ENCODE measurements at regions not wholly inside any gene's neighbourhood (a gene's known extent, or its start where the extent isn't known, plus 50 kb on each side); places are given as distances from the start of the nearest gene placed in this dataset.

DNA sequence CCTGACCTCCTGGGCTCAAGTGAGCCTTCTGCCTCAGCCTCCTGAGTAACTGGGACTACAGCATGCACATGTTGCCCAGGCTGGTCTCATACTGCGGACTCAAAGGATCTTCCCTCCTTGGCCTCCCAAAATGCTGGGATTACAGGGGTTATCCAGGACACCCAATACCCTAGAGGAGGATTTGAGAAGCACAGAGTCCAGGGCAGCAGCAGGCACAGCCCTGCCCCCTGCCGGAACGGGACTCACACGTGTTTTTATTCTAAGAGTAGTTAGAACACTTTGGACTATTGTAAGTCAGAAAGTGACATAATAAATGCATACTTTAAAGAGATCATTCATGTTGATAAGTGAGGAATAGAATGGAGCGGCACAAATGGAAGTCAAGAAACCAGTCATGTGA is 80.2 kb downstream of the C6orf118 start:
- DNase-seq (ENCODE audit: low read depth in 1 of 2, low spot score in 1 of 2): no peak

DNA sequence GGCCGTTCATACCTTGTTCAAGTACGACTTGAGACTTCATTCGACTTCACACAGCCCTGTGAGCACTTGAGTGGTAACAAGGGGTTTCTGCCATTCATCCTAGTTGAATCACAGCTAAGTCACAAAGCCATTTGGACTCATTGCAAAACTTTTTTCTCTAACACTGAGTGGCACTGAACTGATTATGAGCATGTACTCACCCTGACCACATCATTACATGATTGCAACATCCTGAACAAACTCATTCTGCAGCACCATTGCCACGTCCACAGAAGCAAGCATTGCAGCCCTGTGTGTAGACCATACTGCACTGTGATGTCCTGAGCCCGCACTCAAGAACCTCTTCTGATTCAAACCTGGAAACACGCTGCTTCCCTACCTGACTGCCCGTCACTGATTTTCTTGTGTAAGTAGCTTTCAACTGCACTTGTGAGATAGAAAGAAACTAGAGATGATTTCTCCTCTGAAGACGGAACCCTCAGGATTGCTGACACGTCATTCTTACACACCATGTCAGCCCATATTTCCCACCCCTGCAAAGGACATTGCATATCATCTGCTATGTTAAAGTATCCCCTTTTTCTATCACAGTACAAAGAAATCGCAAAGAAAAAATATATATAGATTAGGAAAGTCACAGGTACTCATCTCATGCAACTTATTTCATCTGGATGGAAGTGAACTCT is 81.6 kb downstream of the C6orf118 start:
- DNase-seq (ENCODE audit: low read depth in 1 of 2, low spot score in 1 of 2): no peak

DNA sequence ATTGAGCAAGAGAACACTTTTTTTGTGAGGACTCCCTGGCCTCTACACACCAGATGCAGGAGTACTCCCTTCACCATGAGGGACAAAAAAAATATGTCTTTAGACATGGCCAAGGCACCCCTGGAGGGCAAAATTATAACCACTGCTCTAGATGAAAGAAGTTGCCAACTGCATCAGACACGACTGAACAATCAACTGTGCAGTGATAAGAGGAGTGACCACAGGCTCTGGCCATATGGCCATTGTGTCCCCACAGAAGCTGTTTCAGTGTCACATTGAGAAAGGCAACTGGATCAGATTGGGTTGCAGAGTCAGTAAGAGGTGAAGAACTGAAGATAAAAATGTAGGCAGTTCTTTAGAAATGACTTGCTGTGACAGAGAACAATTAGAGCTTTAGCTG is 85.7 kb downstream of the C6orf118 start:
- no peak for DNase-seq (ENCODE audit: low read depth in 1 of 2, low spot score in 1 of 2)

- no peak for DNase-seq (ENCODE audit: low read depth in 1 of 2, low spot score in 1 of 2)
Observed at GRCh38 chr6:165223101-165223500, 86.3 kb downstream of the C6orf118 start.

DNA sequence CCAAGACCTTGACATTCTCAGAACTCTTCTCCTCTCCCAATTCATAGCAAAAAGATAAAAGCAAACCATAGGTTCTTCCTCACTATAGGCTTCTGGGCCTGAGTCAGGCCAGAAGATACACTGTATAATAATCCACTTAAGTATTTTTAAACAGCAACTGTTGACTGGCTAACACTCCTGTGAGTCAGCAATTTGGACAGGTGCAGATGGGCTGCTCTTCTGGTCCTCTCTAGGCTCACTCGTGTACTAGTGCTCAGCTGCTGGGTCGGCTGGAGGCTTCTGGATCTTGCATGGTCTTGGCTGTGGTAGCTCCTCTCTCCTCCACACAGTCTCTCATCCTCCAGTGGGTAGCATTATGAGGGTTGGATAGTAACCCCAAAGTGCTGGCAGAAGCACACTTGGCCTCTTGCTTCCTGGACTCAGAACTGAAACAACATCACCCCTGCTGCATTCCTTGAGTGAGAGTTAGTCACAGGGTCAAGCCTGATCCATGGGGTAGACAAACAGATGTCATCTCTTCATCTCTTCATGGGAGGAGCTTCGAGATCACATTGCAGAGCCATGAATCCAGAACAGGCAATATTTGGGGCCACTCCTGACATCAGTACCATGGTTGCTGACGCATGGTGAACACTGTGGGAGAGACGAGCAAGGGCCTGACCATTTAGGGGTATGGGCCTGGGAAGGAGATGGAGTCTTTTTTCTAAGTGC is 86.9 kb downstream of the C6orf118 start:
- DNase-seq (ENCODE audit: low read depth in 1 of 2, low spot score in 1 of 2): no peak

DNA sequence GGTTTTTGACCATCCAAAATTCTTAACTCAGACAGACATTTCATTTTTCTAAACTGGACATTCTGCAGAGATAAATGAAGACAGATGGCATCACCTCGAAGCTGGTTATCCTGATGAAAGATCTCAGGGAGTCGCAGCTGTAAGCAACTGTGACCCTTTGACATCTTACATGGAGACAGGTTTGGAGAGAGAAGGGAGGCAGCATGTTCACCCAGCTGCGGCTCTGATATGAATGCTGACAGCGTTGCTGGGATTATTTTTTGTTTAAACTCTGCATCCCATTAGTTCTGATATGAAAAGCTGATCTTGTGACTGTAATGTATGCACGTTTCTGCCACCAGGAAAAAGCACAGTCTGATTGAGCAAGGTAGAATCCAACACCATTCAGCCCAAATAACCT is 89.4 kb downstream of the C6orf118 start:
- no peak for DNase-seq (ENCODE audit: low read depth in 1 of 2, low spot score in 1 of 2)

- DNase-seq (ENCODE audit: low read depth in 1 of 2, low spot score in 1 of 2): no peak
Observed at GRCh38 chr6:165219629-165220028, 89.8 kb downstream of the C6orf118 start.

- DNase-seq (ENCODE audit: low read depth in 1 of 2, low spot score in 1 of 2): no peak
Observed at GRCh38 chr6:165218829-165219228, 90.6 kb downstream of the C6orf118 start.

- no peak for DNase-seq (ENCODE audit: low read depth in 1 of 2, low spot score in 1 of 2)
Observed at GRCh38 chr6:165206798-165207197, 102.6 kb downstream of the C6orf118 start.

- DNase-seq (ENCODE audit: low read depth in 1 of 2, low spot score in 1 of 2): no peak
Observed at GRCh38 chr6:165205632-165206031, 103.8 kb downstream of the C6orf118 start.

DNA sequence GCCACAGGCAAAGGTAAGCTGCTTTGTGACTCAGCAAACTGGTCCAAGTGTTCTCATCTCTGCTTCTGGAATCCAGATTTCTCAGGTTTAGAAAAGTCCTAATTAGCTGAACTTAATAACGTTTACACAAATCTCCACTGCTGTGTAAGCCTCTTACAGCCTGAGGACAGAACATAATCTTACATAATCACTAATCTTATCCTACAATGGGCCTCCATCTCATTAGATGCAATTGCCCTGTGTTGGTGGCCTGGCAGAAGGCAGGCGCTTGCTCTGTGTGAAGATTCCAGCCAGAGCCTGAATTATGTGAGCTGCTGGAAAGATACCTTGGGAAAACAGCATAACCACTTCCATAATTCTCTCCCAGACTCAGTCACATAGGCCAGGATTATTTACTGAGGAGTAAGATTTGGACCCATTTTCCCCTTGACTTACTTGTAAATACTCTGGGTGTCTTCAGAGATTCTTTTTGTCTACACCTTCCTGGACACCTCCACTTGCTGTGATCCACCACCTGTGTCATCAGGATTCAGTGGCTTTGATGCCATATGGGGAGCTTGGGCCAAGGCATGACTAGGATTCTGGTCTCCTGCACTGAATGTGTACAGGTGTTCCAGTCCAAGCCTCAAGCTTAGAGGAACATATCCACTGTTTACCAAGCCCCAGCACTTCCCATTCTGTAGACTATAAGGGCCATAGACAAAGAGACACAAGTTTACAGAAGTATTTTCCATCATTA is 104.4 kb downstream of the C6orf118 start:
- DNase-seq (ENCODE audit: low read depth in 1 of 2, low spot score in 1 of 2): no peak

DNA sequence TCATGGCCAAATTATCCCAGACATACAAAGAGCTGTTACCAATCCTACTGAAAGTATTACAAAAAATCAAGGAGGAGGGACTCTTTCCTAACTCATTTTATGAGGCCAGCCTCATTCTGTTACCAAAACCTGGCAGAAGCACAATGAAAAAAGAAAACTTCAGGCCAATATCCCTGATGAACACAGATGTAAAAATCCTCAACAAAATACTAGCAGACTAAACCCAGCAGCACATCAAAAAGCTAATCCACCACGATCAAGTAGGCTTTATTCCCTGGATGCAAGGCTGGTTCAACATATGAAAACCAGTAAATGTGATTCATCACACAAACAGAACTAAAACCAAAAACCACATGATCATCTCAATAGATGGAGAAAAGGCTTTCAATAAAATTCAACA is 109.2 kb downstream of the C6orf118 start:
- no peak for DNase-seq (ENCODE audit: low read depth in 1 of 2, low spot score in 1 of 2)

DNA sequence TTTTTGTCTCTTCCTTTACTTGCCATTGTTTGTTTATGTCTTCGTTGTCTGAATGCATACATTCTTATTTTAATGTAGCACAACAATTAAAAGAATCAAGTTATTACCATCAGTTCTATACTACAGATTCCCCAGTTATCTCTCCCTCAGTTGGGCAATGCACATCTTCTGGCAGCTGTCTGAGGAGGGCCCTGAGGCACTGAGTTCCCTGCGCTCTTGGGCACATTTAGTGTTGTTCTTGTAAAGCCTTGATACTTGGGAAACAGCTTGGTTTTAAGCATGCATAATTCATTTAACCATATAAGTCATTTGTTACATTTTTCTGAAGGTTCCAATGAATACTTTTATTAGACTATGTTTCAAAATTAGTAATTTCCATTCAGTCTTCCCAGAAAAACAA is 117.9 kb downstream of the C6orf118 start:
- DNase-seq (ENCODE audit: low read depth in 1 of 2, low spot score in 1 of 2): no peak

GRCh38 chr6:165186441-165187205 is 122.8 kb downstream of the C6orf118 start:
- no peak for DNase-seq (ENCODE audit: low read depth in 1 of 2, low spot score in 1 of 2)

DNA sequence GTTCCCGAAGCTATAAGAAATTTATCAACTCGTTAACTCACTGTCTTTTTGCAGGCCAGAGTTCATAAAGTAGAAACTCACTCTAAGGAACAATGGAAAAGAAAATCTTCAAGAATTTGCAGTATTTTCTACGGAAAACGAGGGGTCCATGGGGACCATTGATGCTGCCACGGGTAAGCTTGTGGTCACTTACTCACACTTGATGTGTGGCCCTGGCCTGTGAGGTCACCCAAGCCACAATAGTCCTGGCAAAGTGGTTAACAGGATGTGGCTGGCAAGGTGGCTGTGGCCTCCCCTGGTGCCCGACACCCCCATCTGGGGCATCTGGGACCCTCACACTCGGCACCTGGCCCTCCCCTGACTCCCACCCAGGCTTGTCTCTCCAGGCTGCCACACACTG is 123.4 kb downstream of the C6orf118 start:
- no peak for DNase-seq (ENCODE audit: low read depth in 1 of 2, low spot score in 1 of 2)

- no peak for DNase-seq (ENCODE audit: low read depth in 1 of 2, low spot score in 1 of 2)
Observed at GRCh38 chr6:165184192-165184979, 125.0 kb downstream of the C6orf118 start.

- no peak for DNase-seq (ENCODE audit: low read depth in 1 of 2, low spot score in 1 of 2)
Observed at GRCh38 chr6:165183496-165184140, 125.8 kb downstream of the C6orf118 start.

DNA sequence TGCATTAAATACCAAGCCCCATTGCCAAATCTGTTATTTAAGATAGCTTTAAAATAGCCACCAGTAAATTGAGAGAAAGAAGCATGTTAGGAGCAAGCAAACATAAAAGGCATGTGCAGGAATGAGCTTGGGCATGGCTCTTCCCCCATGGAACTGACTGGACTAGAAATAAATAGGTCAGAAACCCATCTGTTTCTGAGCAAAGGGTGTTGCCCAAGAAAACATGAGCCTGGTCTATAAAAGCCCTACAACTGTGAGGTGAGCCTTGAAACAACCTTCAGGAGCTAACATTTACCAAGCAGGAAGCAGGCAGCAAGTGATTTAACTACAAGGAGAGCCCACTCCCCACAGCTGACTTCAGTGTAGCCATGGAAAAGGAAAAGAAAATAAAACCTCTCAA is 126.3 kb downstream of the C6orf118 start:
- DNase-seq (ENCODE audit: low read depth in 1 of 2, low spot score in 1 of 2): no peak

- DNase-seq (ENCODE audit: low read depth in 1 of 2, low spot score in 1 of 2): no peak
Observed at GRCh38 chr6:165181951-165182414, 127.4 kb downstream of the C6orf118 start.

DNA sequence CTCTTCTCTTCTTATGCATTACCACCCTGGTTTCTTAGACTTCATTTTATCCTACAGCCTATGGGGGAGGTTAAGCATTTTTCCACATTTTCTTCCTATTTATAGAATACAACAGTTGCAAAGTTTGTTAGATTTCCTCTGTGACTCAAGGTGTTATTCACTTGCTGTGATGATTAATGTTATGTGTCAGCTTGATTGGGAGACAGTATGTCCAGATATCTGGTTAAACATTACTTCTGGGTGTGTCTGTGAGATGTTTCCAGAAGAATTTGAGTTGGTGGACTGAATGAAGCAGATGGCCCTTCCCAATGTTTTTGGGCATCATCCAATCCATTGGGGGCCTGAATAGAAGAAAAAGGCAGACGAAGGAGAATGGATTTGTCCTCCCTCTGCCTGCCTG is 131.3 kb downstream of the C6orf118 start:
- DNase-seq (ENCODE audit: low read depth in 1 of 2, low spot score in 1 of 2): no peak
